ENCODE measurements at regions not wholly inside any gene's neighbourhood (a gene's known extent, or its start where the extent isn't known, plus 50 kb on each side); places are given as distances from the start of the nearest gene placed in this dataset.

DNA sequence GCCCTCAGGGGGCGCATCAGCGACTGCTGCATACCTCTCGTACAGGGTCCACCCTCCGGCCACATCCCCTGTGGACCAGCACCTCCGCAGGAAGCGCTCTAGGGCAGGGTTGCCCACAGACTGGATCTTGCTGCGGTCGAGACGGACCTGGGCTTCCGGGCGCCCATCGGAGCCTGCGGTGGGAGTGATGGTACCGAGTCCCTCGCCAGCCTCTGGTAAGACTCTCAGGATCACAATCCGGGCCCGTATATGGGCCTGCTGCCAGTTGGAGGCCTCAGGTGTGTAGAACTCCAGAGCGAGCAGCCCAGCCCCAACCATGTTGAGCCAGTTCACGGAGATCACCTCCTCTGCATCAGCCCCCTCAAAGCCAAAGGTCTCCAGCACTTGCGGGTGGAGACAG is 323.0 kb downstream of the ANXA1 start:
- H3K9me1 ChIP-seq (ENCODE audit: insufficient read depth, low read length): no peaks in the 10 kb centered on the region
- BruUV-seq (replicated peaks): no TSS peak
- dilution Hi-C loops (cut with HindIII; ENCODE audit: low sequenced_read_pairs, unreplicated experiment) (no loop called here), intact Hi-C loops (cut with micrococcal nuclease) (no loop called here), in situ Hi-C loops (cut with MboI; ENCODE audit: low sequenced_read_pairs) (no loop called here)
- H3K18ac ChIP-seq (ENCODE audit: low read depth, low read length): no peak overlapping the region
- H3K79me1 ChIP-seq (ENCODE audit: low read depth in 1 of 2, low read length in 2 of 2): no peaks in the 10 kb centered on the region
- H3K4ac ChIP-seq (ENCODE audit: low read depth, low read length): no peak overlapping the region
- H3K27ac ChIP-seq (ENCODE audit: insufficient read depth, low read length): no peak overlapping the region
- no peak for TF ChIP-seq CEBPB (IDR thresholded peaks at IDR 0.05; ENCODE audit: low read depth, low read length)
- no peak for TF ChIP-seq NFE2L2 (IDR thresholded peaks at IDR 0.05; ENCODE audit: low read depth, low read length)
- no peak for TF ChIP-seq MAFK (IDR thresholded peaks at IDR 0.05; ENCODE audit: low read depth, low read length)
- no peak for TF ChIP-seq RCOR1 (IDR thresholded peaks at IDR 0.05; ENCODE audit: insufficient replicate concordance, low read length)
- no peak for TF ChIP-seq RAD21 (IDR thresholded peaks at IDR 0.05; ENCODE audit: low read length)
- no peak for TF ChIP-seq RFX5 (IDR thresholded peaks at IDR 0.05; ENCODE audit: low read depth, low read length)
- ATAC-seq (ENCODE audit: low read depth) (no peak), DNase-seq (no peak)
- H2BK20ac ChIP-seq (ENCODE audit: low read depth, low read length): no peak overlapping the region
- no peak overlapping the region for H4K91ac ChIP-seq (ENCODE audit: insufficient read depth, low read depth, low read length)
- no peak overlapping the region for H4K8ac ChIP-seq (ENCODE audit: low read depth in 2 of 2, low read length in 2 of 2)
- no peak overlapping the region for H2AK5ac ChIP-seq (ENCODE audit: low read depth, low read length)
- ChIA-PET CTCF (no interaction called here), POLR2A (ENCODE audit: unreplicated experiment) (no interaction called here)
- WGBS, 2 experiments (ENCODE audit: extremely low coverage in 2 of 2, insufficient read length in 1 of 2): 72% methylated on average over 9 of the region's 20 CpGs; no CpG with 5 or more reads in 1 of the 2 experiments
- peaks cover 23% of the 10 kb centered on the region for H3K9me3 ChIP-seq (ENCODE audit: control insufficient read depth, insufficient read depth, low read length)
- H3K23ac ChIP-seq (ENCODE audit: low read depth, low read length): no peak overlapping the region
- H3K56ac ChIP-seq (ENCODE audit: extremely low read depth, insufficient read depth, low read length): no peak overlapping the region
- no peak overlapping the region for H2AK9ac ChIP-seq (replicated peaks; ENCODE audit: low read depth, low read length, poor library complexity)
- H2BK15ac ChIP-seq (ENCODE audit: low read depth, low read length): no peak overlapping the region
- no peaks in the 10 kb centered on the region for H3K4me1 ChIP-seq (ENCODE audit: control insufficient read depth, insufficient read depth, low read length)
- no peak overlapping the region for H3K9ac ChIP-seq (ENCODE audit: low read depth, low read length)
- no peak overlapping the region for H2AFZ ChIP-seq (replicated peaks; ENCODE audit: low read length, poor library complexity)
- no peak overlapping the region for H3K14ac ChIP-seq (replicated peaks; ENCODE audit: low read depth, low read length)
- no peaks in the 10 kb centered on the region for H4K20me1 ChIP-seq (ENCODE audit: insufficient read depth, low read length)
- H3K4me2 ChIP-seq (ENCODE audit: low read depth, low read length): no peak overlapping the region
- H2BK120ac ChIP-seq (ENCODE audit: low read depth, low read length): no peak overlapping the region
- no peak overlapping the region for H3K4me3 ChIP-seq (ENCODE audit: insufficient read depth, low read depth, low read length)
- H3K27me3 ChIP-seq (ENCODE audit: control insufficient read depth, insufficient read depth, low read length): no peaks in the 10 kb centered on the region
- H4K5ac ChIP-seq (ENCODE audit: low read depth, low read length): no peak overlapping the region
- H3K36me3 ChIP-seq (ENCODE audit: control insufficient read depth, insufficient read depth, low read length): no peaks in the 10 kb centered on the region
- no peak overlapping the region for H2BK5ac ChIP-seq (ENCODE audit: low read depth, low read length, poor library complexity, severe bottlenecking)

All from IMR-90 (cell line).